ENCODE measurements at regions not wholly inside any gene's neighbourhood (a gene's known extent, or its start where the extent isn't known, plus 50 kb on each side); places are given as distances from the start of the nearest gene placed in this dataset.

GRCh38 chr4:147246096-147246495 is 234.8 kb upstream of the EDNRA start:
- TF ChIP-seq CTCF (IDR thresholded peaks at IDR 0.05) (no peak), POLR2A (IDR thresholded peaks at IDR 0.05) (no peak)
